ENCODE measurements at regions not wholly inside any gene's neighbourhood (a gene's known extent, or its start where the extent isn't known, plus 50 kb on each side); places are given as distances from the start of the nearest gene placed in this dataset.

DNA sequence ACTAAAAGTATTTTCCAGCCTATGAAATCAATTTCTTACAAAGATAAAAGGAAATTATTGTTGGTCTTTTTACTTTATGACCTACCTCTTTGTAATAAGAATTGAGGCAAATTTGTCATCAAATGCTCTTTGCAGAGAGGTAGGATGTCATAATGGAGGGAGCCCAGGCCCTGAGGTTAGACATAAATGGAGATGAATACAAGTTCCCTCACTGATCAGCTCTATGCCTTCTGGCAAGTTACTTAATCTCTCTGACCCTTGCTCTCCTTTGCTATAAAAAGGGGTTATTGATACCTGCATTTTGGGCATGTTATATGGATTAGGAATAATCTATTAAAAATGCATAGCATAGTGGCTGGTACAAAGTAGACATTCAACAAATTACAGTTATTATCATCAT lies 146.9 kb upstream of the KRR1 start:
- no peak for TF ChIP-seq POLR2A (IDR thresholded peaks at IDR 0.05)
- TF ChIP-seq, protein P1, sequence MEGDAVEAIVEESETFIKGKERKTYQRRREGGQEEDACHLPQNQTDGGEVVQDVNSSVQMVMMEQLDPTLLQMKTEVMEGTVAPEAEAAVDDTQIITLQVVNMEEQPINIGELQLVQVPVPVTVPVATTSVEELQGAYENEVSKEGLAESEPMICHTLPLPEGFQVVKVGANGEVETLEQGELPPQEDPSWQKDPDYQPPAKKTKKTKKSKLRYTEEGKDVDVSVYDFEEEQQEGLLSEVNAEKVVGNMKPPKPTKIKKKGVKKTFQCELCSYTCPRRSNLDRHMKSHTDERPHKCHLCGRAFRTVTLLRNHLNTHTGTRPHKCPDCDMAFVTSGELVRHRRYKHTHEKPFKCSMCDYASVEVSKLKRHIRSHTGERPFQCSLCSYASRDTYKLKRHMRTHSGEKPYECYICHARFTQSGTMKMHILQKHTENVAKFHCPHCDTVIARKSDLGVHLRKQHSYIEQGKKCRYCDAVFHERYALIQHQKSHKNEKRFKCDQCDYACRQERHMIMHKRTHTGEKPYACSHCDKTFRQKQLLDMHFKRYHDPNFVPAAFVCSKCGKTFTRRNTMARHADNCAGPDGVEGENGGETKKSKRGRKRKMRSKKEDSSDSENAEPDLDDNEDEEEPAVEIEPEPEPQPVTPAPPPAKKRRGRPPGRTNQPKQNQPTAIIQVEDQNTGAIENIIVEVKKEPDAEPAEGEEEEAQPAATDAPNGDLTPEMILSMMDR (IDR thresholded peaks at IDR 0.05): no peak

Data from thyroid gland (tissue), 4 donors.